Esophagus muscularis mucosa (tissue), 4 donors: ENCODE measurements at regions not wholly inside any gene's neighbourhood (a gene's known extent, or its start where the extent isn't known, plus 50 kb on each side); places are given as distances from the start of the nearest gene placed in this dataset.

ENCODE experiments used
- DNase-seq: peaks from one replicate; pipeline ENCODE4 v3.0.0-alpha.2; 2017; ENCODE audit errors: extremely low spot score
- H3K27ac ChIP-seq, 4 donors: fragments of 200-600 bp; sonication (generic); replicated peaks in 1 of 4; 1 replicate in 3 of 4; 2 replicates in 1 of 4; pipeline ENCODE4 v1.5.1; 2016 to 2019; ENCODE audit warnings: mild to moderate bottlenecking in 1 of 4
- H3K27me3 ChIP-seq, 4 donors: fragments of 200-600 bp; sonication (generic); one replicate each; pipeline versions ENCODE4 v1.5.1 to v1.6.0; 2016 to 2019
- H3K36me3 ChIP-seq, 4 donors: fragments of 200-600 bp; sonication (generic); one replicate each; pipeline ENCODE4 v1.5.1; 2016 to 2019
- H3K4me1 ChIP-seq, 4 donors: fragments of 200-600 bp; sonication (generic); one replicate each; pipeline ENCODE4 v1.5.1; 2016 to 2019
- H3K4me3 ChIP-seq, 4 donors: fragments of 200-600 bp; sonication (generic); 1 replicate in 2 of 4; 2 replicates in 2 of 4; pipeline ENCODE4 v1.5.1; 2016 to 2019; ENCODE audit warnings: mild to moderate bottlenecking in 4 of 4, moderate library complexity in 1 of 4
- H3K9me3 ChIP-seq, 4 donors: fragments of 200-600 bp; sonication (generic); 1 replicate in 3 of 4; 2 replicates in 1 of 4; pipeline ENCODE4 v1.5.1; 2016 to 2019
- EP300 ChIP-seq: sonication (generic); formaldehyde crosslinking; IDR thresholded peaks from one replicate; pipeline ENCODE4 v1.6.1; 2017; ENCODE audit warnings: antibody characterized with exemption
- POLR2A ChIP-seq: fragments of 450-650 bp; IDR thresholded peaks from one replicate; pipeline ENCODE4 v1.6.1; 2017; ENCODE audit warnings: antibody characterized with exemption, moderate library complexity, mild to moderate bottlenecking, low read depth
- POLR2AphosphoS5 ChIP-seq, 2 donors: sonication (generic); formaldehyde crosslinking; IDR thresholded peaks; one replicate each; pipeline ENCODE4 v1.6.1; 2017; ENCODE audit warnings: antibody characterized with exemption in 2 of 2
- WGBS: methylation state at CpG from one replicate; pipeline ENCODE4 v1.1.5; 2018; 5-methylcytosine and 5-hydroxymethylcytosine counted together
- intact Hi-C: fragments of 100-400 bp; cut with DNase I; formaldehyde crosslinking; loops from one replicate; pipeline ENCODE4 v1.15.1; 2023
- TF ChIP-seq, protein P1 (sequence below), 3 experiments: fragments of 200-600 bp in 2 of 3; fragments of 450-650 bp in 1 of 3; sonication (generic) in 2 of 3; IDR thresholded peaks; one replicate each; pipeline ENCODE4 v1.5.1; 2017 to 2019; ENCODE audit warnings: antibody characterized with exemption in 3 of 3, mild to moderate bottlenecking in 2 of 3, moderate library complexity in 1 of 3

DNA sequence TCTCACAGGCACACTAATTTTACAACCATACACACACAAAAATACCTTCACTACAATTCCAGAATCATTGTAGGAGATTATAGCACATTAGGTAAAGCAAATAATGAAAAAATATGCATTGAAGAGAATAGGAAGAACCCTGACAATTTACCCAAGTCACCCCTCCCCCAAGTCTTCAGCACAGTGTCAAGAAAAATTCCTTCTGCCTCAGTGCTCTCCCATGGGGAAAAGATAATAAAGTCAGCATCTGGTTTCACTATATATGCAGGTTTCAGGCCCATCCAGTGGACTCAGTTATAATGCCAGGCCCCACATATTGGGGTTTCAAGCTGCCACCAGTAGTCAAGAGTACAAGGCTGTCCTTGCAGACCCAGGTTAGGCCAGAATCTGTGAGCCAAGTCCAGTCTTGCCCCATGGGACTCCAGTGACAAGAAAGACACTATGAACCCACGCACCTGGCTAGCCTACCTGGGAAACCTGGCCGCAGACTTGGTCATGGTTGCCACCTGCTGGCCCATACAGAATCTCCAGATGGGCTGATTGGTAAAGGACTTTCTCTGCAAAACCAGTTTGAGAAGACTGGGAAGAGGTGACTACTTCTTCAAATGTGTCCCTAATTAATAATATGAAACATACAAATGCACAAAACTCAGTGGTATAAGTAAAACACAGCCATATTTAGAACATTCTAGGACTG is 398.6 kb upstream of the FLRT2 start:
- WGBS = 88% methylated on average over 2 of the region's 2 CpGs
- DNase-seq = no peak

DNA sequence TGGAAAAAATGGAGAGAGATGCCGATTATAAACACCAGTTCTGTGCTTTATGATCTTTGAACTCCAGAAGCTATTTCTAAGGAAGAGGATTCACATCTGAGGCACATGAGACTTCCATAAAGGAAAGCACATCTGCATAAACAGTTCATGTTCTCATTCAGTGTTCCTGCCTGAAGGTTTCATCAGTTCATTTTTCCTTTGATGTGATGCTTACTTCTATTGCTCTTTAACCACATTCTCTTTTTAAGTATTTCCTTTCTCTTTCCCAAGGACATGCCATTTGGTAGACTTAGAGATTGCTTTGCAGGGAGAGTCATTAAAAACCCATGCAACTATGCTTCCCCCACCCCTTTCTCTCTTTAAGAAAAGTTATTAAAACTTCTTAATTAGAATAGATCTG is 387.0 kb upstream of the FLRT2 start:
- Histone ChIP-seq H3K36me3 (no peaks in the 10 kb centered on the region), H3K27me3 (no peaks in the 10 kb centered on the region), H3K27ac (no peak overlapping the region), H3K4me1 (no peaks in the 10 kb centered on the region), H3K9me3 (peaks cover 0 to 2% (median 0%) of the 10 kb centered on the region in 4 donors), H3K4me3 (no peak overlapping the region)
- intact Hi-C loops = no loop called here
- no peak for DNase-seq
- no peak for TF ChIP-seq EP300
- no peak for TF ChIP-seq POLR2A
- TF ChIP-seq, protein P1, sequence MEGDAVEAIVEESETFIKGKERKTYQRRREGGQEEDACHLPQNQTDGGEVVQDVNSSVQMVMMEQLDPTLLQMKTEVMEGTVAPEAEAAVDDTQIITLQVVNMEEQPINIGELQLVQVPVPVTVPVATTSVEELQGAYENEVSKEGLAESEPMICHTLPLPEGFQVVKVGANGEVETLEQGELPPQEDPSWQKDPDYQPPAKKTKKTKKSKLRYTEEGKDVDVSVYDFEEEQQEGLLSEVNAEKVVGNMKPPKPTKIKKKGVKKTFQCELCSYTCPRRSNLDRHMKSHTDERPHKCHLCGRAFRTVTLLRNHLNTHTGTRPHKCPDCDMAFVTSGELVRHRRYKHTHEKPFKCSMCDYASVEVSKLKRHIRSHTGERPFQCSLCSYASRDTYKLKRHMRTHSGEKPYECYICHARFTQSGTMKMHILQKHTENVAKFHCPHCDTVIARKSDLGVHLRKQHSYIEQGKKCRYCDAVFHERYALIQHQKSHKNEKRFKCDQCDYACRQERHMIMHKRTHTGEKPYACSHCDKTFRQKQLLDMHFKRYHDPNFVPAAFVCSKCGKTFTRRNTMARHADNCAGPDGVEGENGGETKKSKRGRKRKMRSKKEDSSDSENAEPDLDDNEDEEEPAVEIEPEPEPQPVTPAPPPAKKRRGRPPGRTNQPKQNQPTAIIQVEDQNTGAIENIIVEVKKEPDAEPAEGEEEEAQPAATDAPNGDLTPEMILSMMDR (IDR thresholded peaks at IDR 0.05) = no peak
- no peak for TF ChIP-seq POLR2AphosphoS5 (IDR thresholded peaks at IDR 0.05)
- 56% methylated on average over 1 of the region's 1 CpG for WGBS

More for the DNA sequence above, 398.6 kb upstream of the FLRT2 start:
- intact Hi-C loops = no loop called here
- no peak overlapping the region for H3K27ac ChIP-seq
- H3K9me3 ChIP-seq = peaks cover 0 to 11% (median 2%) of the 10 kb centered on the region in 4 donors
- H3K4me3 ChIP-seq = no peak overlapping the region
- H3K27me3 ChIP-seq = no peaks in the 10 kb centered on the region
- no peaks in the 10 kb centered on the region for H3K4me1 ChIP-seq
- no peaks in the 10 kb centered on the region for H3K36me3 ChIP-seq
- no peak for TF ChIP-seq POLR2A

DNA sequence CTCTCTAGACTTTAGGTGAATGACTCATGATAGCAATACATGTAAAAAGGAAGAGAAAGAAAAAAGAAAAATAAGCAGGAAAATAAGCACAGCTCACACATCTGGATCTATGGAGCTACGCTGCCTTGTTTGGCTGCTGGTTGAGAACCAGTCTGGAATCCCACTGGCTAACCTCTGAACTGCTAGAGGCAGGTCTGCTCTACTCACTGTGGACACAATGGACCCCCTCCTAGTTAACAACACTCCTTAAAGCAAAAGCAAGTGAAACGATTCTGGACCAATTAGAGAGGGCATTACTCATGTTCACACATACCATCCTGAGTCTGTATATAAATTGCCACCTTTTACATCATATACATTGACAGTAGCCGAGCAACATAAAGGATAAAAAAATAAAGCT is 383.2 kb upstream of the FLRT2 start:
- Histone ChIP-seq H3K27me3 (no peaks in the 10 kb centered on the region), H3K4me3 (no peak overlapping the region), H3K36me3 (no peaks in the 10 kb centered on the region), H3K9me3 (peaks cover 0 to 4% (median 0%) of the 10 kb centered on the region in 4 donors), H3K4me1 (no peaks in the 10 kb centered on the region), H3K27ac (no peak overlapping the region)
- DNase-seq = no peak
- TF ChIP-seq, protein P1 (IDR thresholded peaks at IDR 0.05) = no peak
- TF ChIP-seq EP300 (no peak), POLR2AphosphoS5 (IDR thresholded peaks at IDR 0.05) (no peak), POLR2A (no peak)
- WGBS = 72% methylated on average over 3 of the region's 3 CpGs
- intact Hi-C loops = no loop called here

DNA sequence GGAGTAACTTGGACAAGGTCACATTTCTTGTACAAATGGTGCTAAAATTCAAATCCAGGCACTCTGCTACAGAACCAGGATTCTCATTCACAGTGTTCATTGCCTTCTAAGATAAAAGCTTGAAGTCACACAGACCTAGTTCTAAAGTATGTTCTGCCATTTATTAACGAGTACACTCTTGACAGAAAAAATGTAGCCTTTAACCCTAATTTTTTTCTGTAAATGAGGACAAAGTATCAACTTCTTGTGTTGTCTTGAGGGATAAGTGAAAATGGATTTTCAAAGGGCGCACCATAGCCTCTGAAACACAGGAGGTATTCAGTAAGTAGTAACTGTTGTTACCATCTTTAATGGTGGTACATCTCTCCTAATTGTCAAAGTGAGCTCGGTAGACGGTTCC is 379.8 kb upstream of the FLRT2 start:
- Histone ChIP-seq H3K27ac (no peak overlapping the region), H3K36me3 (no peaks in the 10 kb centered on the region), H3K4me3 (no peak overlapping the region), H3K27me3 (no peaks in the 10 kb centered on the region), H3K9me3 (peaks cover 0 to 4% (median 0%) of the 10 kb centered on the region in 4 donors), H3K4me1 (no peaks in the 10 kb centered on the region)
- no peak for DNase-seq
- intact Hi-C loops = no loop called here
- 49% methylated on average over 4 of the region's 4 CpGs for WGBS
- TF ChIP-seq POLR2AphosphoS5 (IDR thresholded peaks at IDR 0.05) (no peak), POLR2A (no peak), EP300 (no peak)
- TF ChIP-seq, protein P1 (IDR thresholded peaks at IDR 0.05) = no peak

DNA sequence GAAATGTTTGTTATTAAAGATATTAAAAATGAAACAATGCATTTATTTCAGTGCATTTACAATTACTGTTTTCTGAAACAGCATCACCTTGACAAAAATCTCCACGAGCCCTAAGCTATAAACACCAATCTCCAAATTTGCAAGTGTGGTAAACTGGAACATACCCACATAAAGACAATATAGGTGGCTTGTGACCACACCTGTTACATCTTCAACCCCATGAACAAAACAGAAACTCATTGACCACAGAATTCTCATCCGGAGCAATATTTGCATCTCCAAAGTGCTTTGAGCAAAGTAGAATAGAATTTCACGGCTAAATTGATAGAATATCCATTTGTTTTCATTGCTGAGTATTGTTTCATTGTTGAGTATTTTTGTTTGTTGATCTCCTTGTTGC is 375.2 kb upstream of the FLRT2 start:
- WGBS = 69% methylated on average over 3 of the region's 3 CpGs
- Histone ChIP-seq H3K36me3 (no peaks in the 10 kb centered on the region), H3K9me3 (no peaks in the 10 kb centered on the region)

More for the DNA sequence above, 375.2 kb upstream of the FLRT2 start:
- Histone ChIP-seq H3K27me3 (no peaks in the 10 kb centered on the region), H3K27ac (no peak overlapping the region), H3K4me3 (no peak overlapping the region), H3K4me1 (no peaks in the 10 kb centered on the region)
- no peak for DNase-seq
- TF ChIP-seq, protein P1 (IDR thresholded peaks at IDR 0.05) = no peak
- no peak for TF ChIP-seq EP300
- no peak for TF ChIP-seq POLR2A
- no peak for TF ChIP-seq POLR2AphosphoS5 (IDR thresholded peaks at IDR 0.05)
- intact Hi-C loops = no loop called here
